Smooth muscle cell (in vitro differentiated cells): ENCODE measurements at regions not wholly inside any gene's neighbourhood (a gene's known extent, or its start where the extent isn't known, plus 50 kb on each side); places are given as distances from the start of the nearest gene placed in this dataset.

Experiments used
- DNase-seq: peaks from one replicate; lab custom pipeline; 2025; ENCODE audit not compliant: unreplicated experiment; lab: John Stamatoyannopoulos, UW
- H2AFZ ChIP-seq: fragments of 200-600 bp; sonication (generic); 2 replicates; pipeline ENCODE4 v1.6.0; 2016; ENCODE audit warnings: antibody characterized with exemption, low read depth, mild to moderate bottlenecking
- H3F3A ChIP-seq: fragments of 200-600 bp; sonication (generic); 2 replicates; pipeline ENCODE4 v1.6.0; 2017; ENCODE audit warnings: antibody characterized with exemption, low read depth
- H3K27ac ChIP-seq: fragments of 200-600 bp; sonication (generic); 2 replicates; pipeline ENCODE4 v1.5.1; 2016; ENCODE audit warnings: low read depth, mild to moderate bottlenecking
- H3K27me3 ChIP-seq: fragments of 200-600 bp; sonication (generic); 2 replicates; pipeline ENCODE4 v1.6.1; 2016; ENCODE audit warnings: low read depth, mild to moderate bottlenecking
- H3K36me3 ChIP-seq: fragments of 200-600 bp; sonication (generic); 2 replicates; pipeline ENCODE4 v1.5.1; 2016; ENCODE audit warnings: low read depth
- H3K4me1 ChIP-seq: fragments of 200-600 bp; sonication (generic); 2 replicates; pipeline ENCODE4 v1.5.1; 2016; ENCODE audit warnings: low read depth
- H3K4me2 ChIP-seq: fragments of 200-600 bp; sonication (generic); 2 replicates; pipeline ENCODE4 v1.6.0; 2016; ENCODE audit warnings: mild to moderate bottlenecking
- H3K4me3 ChIP-seq: fragments of 200-600 bp; sonication (generic); 2 replicates; pipeline ENCODE4 v1.5.1; 2016; ENCODE audit warnings: mild to moderate bottlenecking
- H3K79me2 ChIP-seq: fragments of 200-600 bp; sonication (generic); 2 replicates; pipeline ENCODE4 v1.6.0; 2016; ENCODE audit warnings: low read depth, mild to moderate bottlenecking
- H3K9ac ChIP-seq: fragments of 200-600 bp; sonication (generic); 2 replicates; pipeline ENCODE4 v1.6.0; 2016; ENCODE audit warnings: low read depth
- H3K9me3 ChIP-seq: fragments of 200-600 bp; sonication (generic); replicated peaks from 2 replicates; pipeline ENCODE4 v1.5.1; 2016; ENCODE audit warnings: low read depth
- H4K20me1 ChIP-seq: fragments of 200-600 bp; sonication (generic); 2 replicates; pipeline ENCODE4 v1.6.0; 2016; ENCODE audit warnings: low read depth
- CTCF ChIP-seq: fragments of 200-600 bp; sonication (generic); IDR thresholded peaks from 2 replicates; pipeline ENCODE4 v1.5.1; 2017; ENCODE audit warnings: borderline replicate concordance, mild to moderate bottlenecking, antibody characterized with exemption; ENCODE audit not compliant: insufficient read depth, poor library complexity, severe bottlenecking
- WGBS: methylation state at CpG from one replicate; pipeline ENCODE4 v1.1.7; 2016; ENCODE audit warnings: low lambda C conversion rate; 5-methylcytosine and 5-hydroxymethylcytosine counted together

GRCh38 chr21:33169359-33169758, 60.4 kb upstream of the IFNAR2 start:
- 90% methylated on average over 14 of the region's 14 CpGs for WGBS
- Histone ChIP-seq H3K4me3 (no peak overlapping the region), H3F3A (no peaks in the 10 kb centered on the region), H3K4me1 (no peaks in the 10 kb centered on the region), H3K9me3 (no peaks in the 10 kb centered on the region), H3K4me2 (no peak overlapping the region), H3K79me2 (no peaks in the 10 kb centered on the region), H4K20me1 (no peaks in the 10 kb centered on the region), H3K27ac (no peak overlapping the region), H2AFZ (no peak overlapping the region), H3K9ac (no peak overlapping the region), H3K27me3 (peaks cover 33% of the 10 kb centered on the region), H3K36me3 (no peaks in the 10 kb centered on the region)
- DNase-seq: no peak
- TF ChIP-seq CTCF: no peak

GRCh38 chr21:33171616-33172169, 58.0 kb upstream of the IFNAR2 start:
- H3K27me3 ChIP-seq: peaks cover 51% of the 10 kb centered on the region
- no peak overlapping the region for H3K4me2 ChIP-seq
- no peaks in the 10 kb centered on the region for H4K20me1 ChIP-seq
- H2AFZ ChIP-seq: no peak overlapping the region
- 96% methylated on average over 8 of the region's 8 CpGs for WGBS
- no peaks in the 10 kb centered on the region for H3F3A ChIP-seq
- no peaks in the 10 kb centered on the region for H3K4me1 ChIP-seq
- H3K9ac ChIP-seq: no peak overlapping the region
- H3K36me3 ChIP-seq: no peaks in the 10 kb centered on the region
- H3K79me2 ChIP-seq: no peaks in the 10 kb centered on the region
- no peak overlapping the region for H3K27ac ChIP-seq
- DNase-seq: no peak
- no peak for TF ChIP-seq CTCF
- H3K4me3 ChIP-seq: no peak overlapping the region
- H3K9me3 ChIP-seq: no peaks in the 10 kb centered on the region

DNA sequence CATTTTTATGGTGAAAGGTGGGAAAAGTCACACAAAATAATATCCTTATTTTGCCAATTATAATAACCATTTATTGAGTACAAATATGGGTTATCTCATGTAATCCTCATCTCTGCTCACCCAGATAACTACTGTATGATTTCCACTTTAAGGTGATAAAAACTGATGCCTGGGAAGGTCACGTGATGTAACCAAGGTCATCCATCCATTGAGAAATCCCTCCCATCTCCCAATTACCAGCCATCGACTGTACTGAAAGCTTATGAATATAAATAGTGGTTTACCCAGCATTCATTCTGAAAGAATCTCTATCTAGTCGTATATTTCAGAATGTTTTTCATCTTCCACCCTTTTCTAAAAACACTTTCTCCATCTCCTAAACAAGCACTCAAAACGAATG, 55.0 kb upstream of the IFNAR2 start:
- TF ChIP-seq CTCF: no peak
- no peaks in the 10 kb centered on the region for H3K36me3 ChIP-seq
- H3K4me3 ChIP-seq: no peak overlapping the region
- no peaks in the 10 kb centered on the region for H3K9me3 ChIP-seq
- no peak overlapping the region for H3K9ac ChIP-seq
- WGBS: 71% methylated on average over 4 of the region's 4 CpGs
- H3K4me1 ChIP-seq: no peaks in the 10 kb centered on the region
- no peaks in the 10 kb centered on the region for H3K79me2 ChIP-seq
- H3K27me3 ChIP-seq: peaks cover 61% of the 10 kb centered on the region
- no peak overlapping the region for H2AFZ ChIP-seq
- no peak overlapping the region for H3K4me2 ChIP-seq
- no peak overlapping the region for H3K27ac ChIP-seq
- DNase-seq: no peak
- no peaks in the 10 kb centered on the region for H3F3A ChIP-seq
- H4K20me1 ChIP-seq: no peaks in the 10 kb centered on the region
